Ovary (tissue), 7 donors: ENCODE measurements at regions not wholly inside any gene's neighbourhood (a gene's known extent, or its start where the extent isn't known, plus 50 kb on each side); places are given as distances from the start of the nearest gene placed in this dataset.

ENCODE experiments used
- DNase-seq, 5 donors: peaks; one replicate each; pipeline ENCODE4 v3.0.0-alpha.2; 2019 to 2020
- H3K27ac ChIP-seq, 2 donors: fragments of 200-600 bp; one replicate each; pipeline versions ENCODE4 v1.5.1 to v1.8.0; 2019 to 2022
- H3K27me3 ChIP-seq: fragments of 200-600 bp; one replicate; pipeline ENCODE4 v1.8.0; 2022
- H3K36me3 ChIP-seq: fragments of 200-600 bp; sonication (generic); one replicate; pipeline ENCODE4 v1.5.1; 2019
- H3K4me1 ChIP-seq: one replicate; pipeline ENCODE4 v1.8.1; 2013; ENCODE audit warnings: mild to moderate bottlenecking, moderate library complexity; ENCODE audit not compliant: insufficient read depth
- H3K4me3 ChIP-seq: fragments of 200-600 bp; sonication (generic); one replicate; pipeline ENCODE4 v1.5.1; 2017
- H3K9me3 ChIP-seq, 2 donors: fragments of 200-600 bp in 1 of 2; sonication (generic) in 1 of 2; one replicate each; pipeline versions ENCODE4 v1.5.1 to v1.8.1; 2013 to 2019; ENCODE audit warnings: mild to moderate bottlenecking in 1 of 2, moderate library complexity in 1 of 2
- EP300 ChIP-seq: sonication (generic); formaldehyde crosslinking; IDR thresholded peaks from one replicate; pipeline ENCODE4 v1.6.1; 2017; ENCODE audit warnings: antibody characterized with exemption
- POLR2A ChIP-seq: fragments of 450-650 bp; IDR thresholded peaks from one replicate; pipeline ENCODE4 v1.6.1; 2017; ENCODE audit warnings: antibody characterized with exemption, mild to moderate bottlenecking, moderate library complexity
- WGBS, 3 donors: extraction: QIAGEN DNeasy Blood & Tissue Kit in 1 of 3; methylation state at CpG; one replicate each; pipeline versions ENCODE4 v1.1.5 to v1.1.7; 2013 to 2017; 5-methylcytosine and 5-hydroxymethylcytosine counted together
- intact Hi-C, 4 donors: fragments of 100-400 bp; cut with DNase I; formaldehyde crosslinking; loops; one replicate each; pipeline versions ENCODE4 v1.11.0 to v1.15.1; 2022 to 2023
- TF ChIP-seq, protein P1 (sequence below), 3 donors: fragments of 450-650 bp in 2 of 3; fragments of 200-600 bp in 1 of 3; IDR thresholded peaks; one replicate each; pipeline versions ENCODE4 v1.5.1 to v1.8.0; 2016 to 2022; ENCODE audit warnings: antibody characterized with exemption in 3 of 3, mild to moderate bottlenecking in 1 of 3
- donor health status: DM: no; HTN: no; CAD: no; lungs with moderate emphysema.
- donor health status: DM: no; HTN: no; CAD: no.
- donor health status: Bipolar disorder and iron deficiency.
- donor health status: DM: no; HTN: no; CAD: no.
- donor health status: DM: yes; HTN: yes; CAD: no.

DNA sequence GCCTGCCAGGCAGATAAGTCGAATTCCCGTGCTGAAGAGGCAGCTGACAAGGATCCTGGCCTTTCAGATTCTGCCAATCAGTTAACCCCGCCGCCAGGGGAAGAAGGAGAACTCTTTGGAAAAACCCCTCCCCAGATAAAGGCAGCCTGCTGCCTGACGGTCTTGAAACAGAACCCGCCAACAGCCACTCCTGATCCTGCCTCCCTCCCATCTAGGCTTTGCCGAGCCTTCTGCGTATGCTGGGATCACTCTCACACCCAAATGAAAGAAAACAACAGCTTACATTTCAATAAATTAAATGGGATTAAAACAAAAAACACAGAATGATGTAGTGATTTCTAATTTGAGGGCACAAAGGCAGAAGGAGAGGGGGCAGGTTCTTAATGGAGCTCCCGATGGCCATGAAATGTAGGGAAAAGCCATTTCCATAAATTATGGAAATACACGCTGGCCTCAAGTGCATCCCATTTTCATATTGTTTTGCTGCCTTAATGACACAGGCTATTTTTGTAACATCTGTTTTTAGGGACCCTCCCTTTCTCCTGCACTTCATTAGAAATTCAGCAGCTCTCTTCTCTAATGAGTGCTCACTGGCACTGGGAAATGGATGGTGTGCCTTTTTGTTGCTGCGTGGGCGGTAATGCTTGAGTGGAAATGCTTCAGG is 319.1 kb downstream of the MED10 start:
- DNase-seq, result no peak
- intact Hi-C loops, result no loop called here
- no peak overlapping the region for H3K4me3 ChIP-seq
- no peak overlapping the region for H3K27ac ChIP-seq
- TF ChIP-seq POLR2A, result no peak
- TF ChIP-seq, protein P1, sequence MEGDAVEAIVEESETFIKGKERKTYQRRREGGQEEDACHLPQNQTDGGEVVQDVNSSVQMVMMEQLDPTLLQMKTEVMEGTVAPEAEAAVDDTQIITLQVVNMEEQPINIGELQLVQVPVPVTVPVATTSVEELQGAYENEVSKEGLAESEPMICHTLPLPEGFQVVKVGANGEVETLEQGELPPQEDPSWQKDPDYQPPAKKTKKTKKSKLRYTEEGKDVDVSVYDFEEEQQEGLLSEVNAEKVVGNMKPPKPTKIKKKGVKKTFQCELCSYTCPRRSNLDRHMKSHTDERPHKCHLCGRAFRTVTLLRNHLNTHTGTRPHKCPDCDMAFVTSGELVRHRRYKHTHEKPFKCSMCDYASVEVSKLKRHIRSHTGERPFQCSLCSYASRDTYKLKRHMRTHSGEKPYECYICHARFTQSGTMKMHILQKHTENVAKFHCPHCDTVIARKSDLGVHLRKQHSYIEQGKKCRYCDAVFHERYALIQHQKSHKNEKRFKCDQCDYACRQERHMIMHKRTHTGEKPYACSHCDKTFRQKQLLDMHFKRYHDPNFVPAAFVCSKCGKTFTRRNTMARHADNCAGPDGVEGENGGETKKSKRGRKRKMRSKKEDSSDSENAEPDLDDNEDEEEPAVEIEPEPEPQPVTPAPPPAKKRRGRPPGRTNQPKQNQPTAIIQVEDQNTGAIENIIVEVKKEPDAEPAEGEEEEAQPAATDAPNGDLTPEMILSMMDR (IDR thresholded peaks at IDR 0.05), result no peak
- TF ChIP-seq EP300, result no peak
- H3K27me3 ChIP-seq, result no peaks in the 10 kb centered on the region
- H3K4me1 ChIP-seq, result no peaks in the 10 kb centered on the region
- WGBS, 3 donors, result 28 to 51% (median 50%) methylated on average over 12 of the region's 12 CpGs
- no peaks in the 10 kb centered on the region for H3K9me3 ChIP-seq
- H3K36me3 ChIP-seq, result no peaks in the 10 kb centered on the region

DNA sequence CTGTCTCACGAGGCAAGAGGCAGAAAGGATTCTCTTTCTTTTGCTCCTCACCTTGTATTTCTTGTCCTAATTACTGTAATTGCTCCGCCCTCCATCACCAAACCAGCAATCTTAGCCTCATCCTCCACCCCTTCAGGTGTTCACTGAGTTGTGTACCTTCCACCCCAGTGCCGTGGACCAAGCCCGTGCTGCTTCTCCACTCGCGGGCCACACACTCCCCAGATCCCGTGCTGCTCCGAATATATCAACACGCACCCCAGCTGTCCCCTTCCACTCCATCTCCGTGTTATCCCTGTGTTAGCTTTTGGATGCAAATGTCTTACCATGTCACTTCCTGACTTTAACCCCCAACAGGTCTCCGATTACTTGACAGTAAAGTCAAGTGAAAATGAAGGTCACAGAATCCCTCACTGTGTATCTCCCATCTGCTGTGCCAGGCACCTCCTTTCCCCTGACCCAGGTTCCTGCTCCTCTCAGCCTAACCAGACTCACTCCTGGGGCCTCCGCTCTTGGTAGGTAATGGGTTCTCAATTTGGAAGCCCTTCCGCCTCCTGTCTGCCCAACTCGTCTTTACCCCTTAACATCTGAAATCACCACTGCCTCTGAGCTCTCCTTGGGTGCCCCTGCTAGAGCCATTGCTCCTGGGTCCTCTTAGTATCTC is 320.2 kb downstream of the MED10 start:
- no peak overlapping the region for H3K4me3 ChIP-seq
- 94 to 95% (median 94%) methylated on average over 14 of the region's 14 CpGs for WGBS, 3 donors
- no peak for DNase-seq
- H3K27ac ChIP-seq, result no peak overlapping the region
- TF ChIP-seq EP300 (no peak), POLR2A (no peak)
- TF ChIP-seq, protein P1 (IDR thresholded peaks at IDR 0.05), result no peak
- H3K27me3 ChIP-seq, result no peaks in the 10 kb centered on the region
- no peaks in the 10 kb centered on the region for H3K9me3 ChIP-seq
- H3K4me1 ChIP-seq, result no peaks in the 10 kb centered on the region
- no peaks in the 10 kb centered on the region for H3K36me3 ChIP-seq
- intact Hi-C loops, result no loop called here

DNA sequence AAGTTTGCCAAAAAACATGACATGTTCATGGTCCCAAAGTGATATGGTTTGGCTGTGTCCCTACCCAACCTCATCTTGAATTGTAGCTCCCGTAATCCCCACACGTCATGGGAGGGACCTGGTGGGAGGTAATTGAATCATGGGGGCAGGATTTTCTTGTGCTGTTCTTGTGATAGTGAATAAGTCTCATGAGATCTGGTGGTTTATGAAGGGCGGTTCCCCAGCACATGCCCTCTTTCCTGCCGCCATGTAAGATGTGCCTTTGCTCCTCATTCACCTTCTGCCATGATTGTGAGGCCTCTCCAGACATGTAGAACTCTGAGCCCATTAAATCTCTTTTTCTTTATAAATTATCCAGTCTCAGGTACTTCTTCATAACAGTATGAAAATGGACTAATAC is 322.1 kb downstream of the MED10 start:
- no peak overlapping the region for H3K27ac ChIP-seq
- TF ChIP-seq EP300, result no peak
- TF ChIP-seq POLR2A, result no peak
- TF ChIP-seq, protein P1 (IDR thresholded peaks at IDR 0.05), result no peak
- H3K4me3 ChIP-seq, result no peak overlapping the region
- intact Hi-C loops, result no loop called here
- WGBS, 3 donors, result 60 to 80% (median 68%) methylated on average over 4 of the region's 4 CpGs
- H3K4me1 ChIP-seq, result no peaks in the 10 kb centered on the region
- no peak for DNase-seq
- no peaks in the 10 kb centered on the region for H3K27me3 ChIP-seq
- H3K36me3 ChIP-seq, result no peaks in the 10 kb centered on the region
- no peaks in the 10 kb centered on the region for H3K9me3 ChIP-seq

DNA sequence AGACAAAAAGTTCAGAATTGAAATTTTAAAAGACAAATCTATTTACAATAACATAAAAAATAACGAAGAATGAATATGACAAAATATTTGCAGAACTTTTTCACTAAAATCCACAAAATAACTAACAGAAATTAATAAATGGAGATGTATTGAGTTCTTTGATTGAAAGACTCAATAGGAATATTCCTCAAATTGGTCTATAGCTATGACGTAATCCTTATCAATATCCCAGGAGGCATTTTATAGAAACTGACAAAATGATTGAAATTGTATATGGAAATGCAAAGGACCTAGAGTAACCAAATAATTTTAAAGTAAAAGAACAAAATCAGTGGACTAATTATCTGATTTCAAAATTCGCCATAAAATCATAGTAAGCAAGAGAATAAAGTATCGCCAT is 328.7 kb downstream of the MED10 start:
- intact Hi-C loops, result no loop called here
- Histone ChIP-seq H3K27me3 (no peaks in the 10 kb centered on the region), H3K4me3 (no peak overlapping the region), H3K4me1 (no peaks in the 10 kb centered on the region), H3K27ac (no peak overlapping the region), H3K9me3 (no peaks in the 10 kb centered on the region), H3K36me3 (no peaks in the 10 kb centered on the region)
- DNase-seq, result no peak
- WGBS, 3 donors, result 83 to 96% (median 95%) methylated on average over 4 of the region's 4 CpGs
- no peak for TF ChIP-seq EP300

DNA sequence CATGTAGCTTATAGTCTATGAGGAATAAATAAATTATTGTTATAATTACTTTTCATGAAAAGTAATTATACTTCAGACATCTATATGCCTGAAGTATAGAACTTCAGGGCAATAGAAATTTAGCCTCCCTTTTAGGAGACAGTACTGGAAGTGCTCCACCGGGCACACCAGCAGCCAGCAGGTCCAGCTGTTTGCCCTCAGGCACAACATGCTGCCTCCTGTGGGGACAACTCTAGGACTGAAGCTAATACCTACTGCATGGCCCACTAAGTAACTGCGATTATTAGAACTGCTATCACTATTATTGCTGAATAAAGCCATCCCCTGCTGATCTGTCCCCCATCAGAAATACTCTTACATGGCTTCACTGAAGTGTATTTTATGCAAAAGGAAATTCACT is 329.6 kb downstream of the MED10 start:
- DNase-seq, result no peak
- Histone ChIP-seq H3K36me3 (no peaks in the 10 kb centered on the region), H3K4me3 (no peak overlapping the region), H3K4me1 (no peaks in the 10 kb centered on the region), H3K9me3 (no peaks in the 10 kb centered on the region), H3K27ac (no peak overlapping the region), H3K27me3 (no peaks in the 10 kb centered on the region)
- 89 to 95% (median 90%) methylated on average over 2 of the region's 2 CpGs for WGBS, 3 donors
- TF ChIP-seq, protein P1 (IDR thresholded peaks at IDR 0.05), result no peak
- no peak for TF ChIP-seq POLR2A
- TF ChIP-seq EP300, result no peak
- intact Hi-C loops, result no loop called here
